ENCODE measurements at regions not wholly inside any gene's neighbourhood (a gene's known extent, or its start where the extent isn't known, plus 50 kb on each side); places are given as distances from the start of the nearest gene placed in this dataset.

DNA sequence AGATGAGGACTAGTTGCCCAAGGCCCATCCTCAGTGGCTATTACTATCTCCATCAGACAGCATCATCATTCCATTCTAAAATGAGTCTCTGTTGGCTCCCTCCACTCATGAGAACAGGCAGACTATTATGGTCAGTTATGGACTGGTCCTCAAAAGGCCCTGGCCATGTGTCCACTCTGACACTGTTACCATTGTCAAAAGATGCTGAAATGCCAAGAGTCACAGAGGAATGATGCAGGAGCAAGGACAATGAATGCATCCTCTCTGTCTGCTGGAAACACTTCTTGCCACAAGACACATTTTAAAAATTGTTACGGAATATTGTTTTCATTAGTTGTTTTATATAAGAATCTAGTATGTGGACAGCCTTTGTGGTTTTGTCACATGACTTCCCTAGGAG, 53.3 kb upstream of the STT3B start:
- H2BK15ac ChIP-seq (ENCODE audit: low read depth, low read length): no peak overlapping the region
- H3K9me3 ChIP-seq (ENCODE audit: control insufficient read depth, low read depth, low read length): no peaks in the 10 kb centered on the region
- no peak overlapping the region for H2BK5ac ChIP-seq (ENCODE audit: insufficient read length, low read length)
- H3K14ac ChIP-seq (ENCODE audit: insufficient read depth, low read length): no peak overlapping the region
- no peaks in the 10 kb centered on the region; the same call in none of the 2 replicates for H3K27me3 Mint-ChIP-seq (ENCODE audit: low read depth)
- no peak overlapping the region for H3K23ac ChIP-seq (ENCODE audit: insufficient read length, low read depth, low read length)
- H2AFZ ChIP-seq (ENCODE audit: low read length): no peak overlapping the region
- no peak overlapping the region for H3K9ac ChIP-seq (ENCODE audit: extremely low read depth, insufficient read length, low read length)
- no peaks in the 10 kb centered on the region for H3K4me1 Mint-ChIP-seq
- H4K5ac ChIP-seq (ENCODE audit: insufficient read length, low read depth, low read length): no peak overlapping the region
- DNase-seq: no peak
- TF ChIP-seq, protein P1, sequence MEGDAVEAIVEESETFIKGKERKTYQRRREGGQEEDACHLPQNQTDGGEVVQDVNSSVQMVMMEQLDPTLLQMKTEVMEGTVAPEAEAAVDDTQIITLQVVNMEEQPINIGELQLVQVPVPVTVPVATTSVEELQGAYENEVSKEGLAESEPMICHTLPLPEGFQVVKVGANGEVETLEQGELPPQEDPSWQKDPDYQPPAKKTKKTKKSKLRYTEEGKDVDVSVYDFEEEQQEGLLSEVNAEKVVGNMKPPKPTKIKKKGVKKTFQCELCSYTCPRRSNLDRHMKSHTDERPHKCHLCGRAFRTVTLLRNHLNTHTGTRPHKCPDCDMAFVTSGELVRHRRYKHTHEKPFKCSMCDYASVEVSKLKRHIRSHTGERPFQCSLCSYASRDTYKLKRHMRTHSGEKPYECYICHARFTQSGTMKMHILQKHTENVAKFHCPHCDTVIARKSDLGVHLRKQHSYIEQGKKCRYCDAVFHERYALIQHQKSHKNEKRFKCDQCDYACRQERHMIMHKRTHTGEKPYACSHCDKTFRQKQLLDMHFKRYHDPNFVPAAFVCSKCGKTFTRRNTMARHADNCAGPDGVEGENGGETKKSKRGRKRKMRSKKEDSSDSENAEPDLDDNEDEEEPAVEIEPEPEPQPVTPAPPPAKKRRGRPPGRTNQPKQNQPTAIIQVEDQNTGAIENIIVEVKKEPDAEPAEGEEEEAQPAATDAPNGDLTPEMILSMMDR (conservative IDR thresholded peaks at IDR 0.05): no peak
- WGBS (ENCODE audit: extremely low coverage, insufficient read length, low lambda C conversion rate): no CpG with 5 or more reads among the region's 1 CpG
- H4K91ac ChIP-seq (ENCODE audit: insufficient read length, low read depth, low read length): no peak overlapping the region
- H3K27ac Mint-ChIP-seq: no peak overlapping the region
- no peak overlapping the region for H3K4me2 ChIP-seq (ENCODE audit: insufficient read depth, insufficient read length, low read length)
- no peaks in the 10 kb centered on the region for H3K23me2 ChIP-seq (ENCODE audit: insufficient read length, low read depth, low read length, poor library complexity, severe bottlenecking)
- no peaks in the 10 kb centered on the region for H4K20me1 ChIP-seq (ENCODE audit: control insufficient read depth, insufficient read depth, insufficient read length)
- H3T11ph ChIP-seq (ENCODE audit: low read length): no peak overlapping the region
- H3K4me1 ChIP-seq (ENCODE audit: insufficient read depth, low read length): no peaks in the 10 kb centered on the region
- peaks cover 0 to 2% (median 0%) of the 10 kb centered on the region in 3 experiments; a peak in 1 of 7 replicates for H3K36me3 Mint-ChIP-seq (ENCODE audit: insufficient read depth in 1 of 3, low read depth in 3 of 3)
- no peaks in the 10 kb centered on the region for H3K79me1 ChIP-seq (ENCODE audit: insufficient read depth, low read depth, low read length, poor library complexity, severe bottlenecking)
- H3K27ac ChIP-seq (ENCODE audit: insufficient read length, low read depth, low read length): no peak overlapping the region
- no peaks in the 10 kb centered on the region for H3K27me3 ChIP-seq (ENCODE audit: insufficient read depth, low read length)
- H2BK120ac ChIP-seq (ENCODE audit: low read depth, low read length, poor library complexity, severe bottlenecking): no peak overlapping the region
- H3K4ac ChIP-seq (ENCODE audit: low read depth, low read length): no peak overlapping the region
- H3K79me2 ChIP-seq (ENCODE audit: insufficient read depth, low read length): no peaks in the 10 kb centered on the region
- peaks cover 6 to 7% of the 10 kb centered on the region in 2 experiments; a peak in 3 of 5 replicates for H3K9me3 Mint-ChIP-seq
- H3K4me3 Mint-ChIP-seq: no peak overlapping the region
- H2AK5ac ChIP-seq (ENCODE audit: insufficient read length, low read length): no peak overlapping the region
- H3K18ac ChIP-seq (ENCODE audit: insufficient read length, low read depth, low read length): no peak overlapping the region
- no peak overlapping the region for H2BK20ac ChIP-seq (ENCODE audit: low read depth, low read length, poor library complexity, severe bottlenecking)
- no peak overlapping the region for H2BK12ac ChIP-seq (ENCODE audit: insufficient read length, low read depth, low read length)
- H4K8ac ChIP-seq (replicated peaks; ENCODE audit: insufficient read length, low read depth, low read length): no peak overlapping the region
- H3K56ac ChIP-seq (ENCODE audit: insufficient read length, low read depth, low read length): no peak overlapping the region
